HG02588 (cell line): ENCODE measurements at regions not wholly inside any gene's neighbourhood (a gene's known extent, or its start where the extent isn't known, plus 50 kb on each side); places are given as distances from the start of the nearest gene placed in this dataset.
"Not testable (repeated sequence)": the region's sequence is repeated elsewhere in the genome, so short reads cannot be mapped to it uniquely, and the experiment has no call there.

ENCODE experiments used
- ATAC-seq: cut with Tn5 transposase; IDR thresholded peaks from one replicate; pipeline ENCODE4 v1.9.1; 2021; ENCODE audit warnings: mild to moderate bottlenecking, moderate library complexity; ENCODE audit not compliant: unreplicated experiment

GRCh38 chr6:67882436-67883311 lies 752.4 kb upstream of the ADGRB3 start:
- ATAC-seq = no peak

DNA sequence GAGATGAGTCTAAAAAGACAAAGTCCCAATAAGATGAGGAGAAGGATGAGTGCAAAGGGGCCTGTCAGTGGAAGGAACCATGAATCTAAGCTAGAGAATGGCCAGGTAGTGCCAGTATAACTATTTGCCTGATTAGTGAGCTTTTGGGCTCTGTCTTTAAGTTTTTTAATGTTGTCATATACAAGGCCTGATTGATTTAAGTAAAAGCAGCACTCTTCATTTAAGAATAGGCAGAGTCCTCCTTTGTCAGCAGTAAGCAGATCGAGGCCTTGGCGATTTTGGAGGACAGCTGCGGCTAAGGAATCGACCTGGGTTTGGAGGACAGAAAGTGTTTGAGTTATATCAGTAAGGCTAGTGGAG lies 753.4 kb upstream of the ADGRB3 start:
- no peak for ATAC-seq

- no peak for ATAC-seq
These were observed 754.0 kb upstream of the ADGRB3 start for GRCh38 chr6:67880939-67881705.

DNA sequence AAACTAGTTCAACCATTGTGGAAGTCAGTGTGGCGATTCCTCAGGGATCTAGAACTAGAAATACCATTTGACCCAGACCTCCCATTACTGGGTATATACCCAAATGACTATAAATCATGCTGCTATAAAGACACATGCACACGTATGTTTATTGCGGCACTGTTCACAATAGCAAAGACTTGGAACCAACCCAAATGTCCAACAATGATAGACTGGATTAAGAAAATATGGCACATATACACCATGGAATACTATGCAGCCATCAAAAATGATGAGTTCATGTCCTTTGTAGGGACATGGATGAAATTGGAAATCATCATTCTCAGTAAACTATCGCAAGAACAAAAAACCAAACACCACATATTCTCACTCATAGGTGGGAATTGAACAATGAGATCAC lies 754.7 kb upstream of the ADGRB3 start:
- not testable (repeated sequence) for ATAC-seq

DNA sequence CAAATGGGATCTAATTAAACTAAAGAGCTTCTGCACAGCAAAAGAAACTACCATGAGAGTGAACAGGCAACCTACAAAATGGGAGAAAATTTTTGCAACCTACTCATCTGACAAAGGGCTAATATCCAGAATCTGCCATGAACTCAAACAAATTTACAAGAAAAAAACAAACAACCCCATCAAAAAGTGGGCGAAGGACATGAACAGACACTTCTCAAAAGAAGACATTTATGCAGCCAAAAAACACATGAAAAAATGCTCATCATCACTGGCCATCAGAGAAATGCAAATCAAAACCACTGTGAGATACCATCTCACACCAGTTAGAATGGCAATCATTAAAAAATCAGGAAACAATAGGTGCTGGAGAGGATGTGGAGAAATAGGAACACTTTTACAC lies 755.2 kb upstream of the ADGRB3 start:
- ATAC-seq = not testable (repeated sequence)

DNA sequence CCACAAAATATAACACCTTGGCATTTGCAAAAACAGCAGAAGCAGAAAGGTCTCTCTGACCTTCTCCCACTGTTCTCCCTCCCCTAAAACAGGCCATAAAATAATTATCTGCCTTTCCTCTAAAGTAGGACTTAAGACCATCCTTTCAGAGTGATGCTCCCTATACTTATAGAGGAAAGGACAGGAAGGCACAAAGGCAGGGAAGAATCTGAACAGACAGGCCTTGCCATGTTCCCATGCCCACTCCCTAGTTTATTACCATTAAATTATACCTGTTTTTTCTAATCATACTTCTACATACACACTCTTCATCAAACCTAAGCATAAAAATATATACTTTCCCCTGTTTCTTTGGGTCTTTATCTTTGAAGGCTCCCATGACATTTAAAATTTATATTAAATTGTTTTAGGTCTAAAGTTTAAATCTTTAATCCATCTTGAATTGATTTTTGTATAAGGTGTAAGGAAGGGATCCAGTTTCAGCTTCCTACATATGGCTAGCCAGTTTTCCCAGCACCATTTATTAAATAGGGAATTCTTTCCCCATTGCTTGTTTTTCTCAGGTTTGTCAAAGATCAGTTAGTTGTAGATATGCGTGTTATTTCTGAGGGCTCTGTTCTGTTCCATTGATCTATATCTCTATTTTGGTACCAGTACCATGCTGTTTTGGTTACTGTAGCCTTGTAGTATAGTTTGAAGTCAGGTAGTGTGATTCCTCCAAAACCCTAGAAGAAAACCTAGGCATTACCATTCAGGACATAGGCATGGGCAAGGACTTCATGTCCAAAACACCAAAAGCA lies 755.8 kb upstream of the ADGRB3 start:
- not testable (repeated sequence) for ATAC-seq

DNA sequence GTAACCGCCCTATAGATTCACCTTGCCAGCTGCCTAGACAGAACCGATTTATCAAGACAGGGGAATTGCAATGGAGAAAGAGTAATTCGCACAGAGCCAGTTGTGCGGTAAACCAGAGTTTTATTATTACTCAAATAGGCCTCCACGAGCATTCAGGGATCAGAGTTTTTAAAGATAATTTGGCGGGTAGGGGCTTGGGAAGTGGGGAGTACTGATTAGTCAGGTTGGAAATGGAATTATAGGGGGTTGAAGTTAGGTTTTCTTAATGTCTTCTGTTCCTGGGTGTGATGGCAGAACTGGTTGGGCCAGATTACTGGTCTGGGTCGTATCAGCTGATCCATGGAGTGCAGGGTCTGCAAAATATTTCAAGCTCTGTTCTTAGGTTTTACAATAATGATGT lies 756.9 kb upstream of the ADGRB3 start:
- not testable (repeated sequence) for ATAC-seq

DNA sequence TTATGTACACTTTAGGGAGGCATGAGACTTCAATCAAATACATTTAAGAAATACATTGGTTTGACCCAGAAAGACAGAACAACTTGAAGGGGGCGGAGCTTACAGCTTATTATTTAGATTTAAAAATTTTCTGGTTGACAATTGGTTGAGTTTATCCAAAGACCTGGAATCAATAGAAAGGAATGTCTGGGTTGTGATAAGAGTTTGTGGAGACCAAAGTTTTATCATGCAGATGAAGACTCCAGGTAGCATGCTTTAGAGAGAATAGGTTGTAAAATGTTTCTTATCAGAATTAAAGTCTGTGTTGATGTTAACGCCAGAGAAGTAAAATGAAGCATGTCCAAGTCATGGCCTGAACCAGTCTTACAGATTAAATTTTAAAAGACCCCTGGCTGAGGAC lies 757.8 kb upstream of the ADGRB3 start:
- ATAC-seq = no peak

DNA sequence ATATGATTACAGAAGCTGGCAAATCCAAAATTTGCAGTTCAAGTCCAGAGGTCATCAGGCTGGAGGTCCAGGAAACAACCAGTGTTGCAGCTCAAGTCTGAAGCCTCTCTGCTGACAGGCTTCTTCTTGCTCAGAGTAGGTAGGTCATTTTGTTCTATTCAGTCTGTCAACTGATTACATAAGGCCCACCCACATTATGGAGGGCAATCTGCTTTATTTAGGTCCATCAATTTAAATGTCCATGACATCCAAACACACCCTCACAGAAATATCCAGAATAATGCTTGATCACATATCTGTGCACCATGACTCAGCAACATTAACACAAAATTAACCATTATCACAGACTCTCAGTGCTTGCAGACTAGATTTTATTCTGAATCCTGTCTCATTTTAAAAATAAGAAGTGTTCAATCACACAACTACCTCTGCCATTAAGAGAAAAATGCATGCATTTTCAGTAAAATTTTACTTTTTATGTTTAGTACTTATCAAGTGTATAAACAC lies 759.2 kb upstream of the ADGRB3 start:
- no peak for ATAC-seq

- ATAC-seq = no peak
These were observed 764.8 kb upstream of the ADGRB3 start for GRCh38 chr6:67870321-67870720.

GRCh38 chr6:67863346-67863745 lies 771.7 kb upstream of the ADGRB3 start:
- no peak for ATAC-seq

- no peak for ATAC-seq
These were observed 781.0 kb upstream of the ADGRB3 start for GRCh38 chr6:67854098-67854497.

GRCh38 chr6:67839818-67840217 lies 795.3 kb upstream of the ADGRB3 start:
- ATAC-seq = no peak

GRCh38 chr6:67825201-67825895 lies 809.7 kb upstream of the ADGRB3 start:
- ATAC-seq = no peak

GRCh38 chr6:67818322-67818721 lies 816.8 kb upstream of the ADGRB3 start:
- ATAC-seq = no peak

- ATAC-seq = no peak
These were observed 819.5 kb upstream of the ADGRB3 start for GRCh38 chr6:67815623-67816022.

GRCh38 chr6:67814262-67814661 lies 820.8 kb upstream of the ADGRB3 start:
- no peak for ATAC-seq

- ATAC-seq = no peak
These were observed 822.4 kb upstream of the ADGRB3 start for GRCh38 chr6:67812693-67813092.

DNA sequence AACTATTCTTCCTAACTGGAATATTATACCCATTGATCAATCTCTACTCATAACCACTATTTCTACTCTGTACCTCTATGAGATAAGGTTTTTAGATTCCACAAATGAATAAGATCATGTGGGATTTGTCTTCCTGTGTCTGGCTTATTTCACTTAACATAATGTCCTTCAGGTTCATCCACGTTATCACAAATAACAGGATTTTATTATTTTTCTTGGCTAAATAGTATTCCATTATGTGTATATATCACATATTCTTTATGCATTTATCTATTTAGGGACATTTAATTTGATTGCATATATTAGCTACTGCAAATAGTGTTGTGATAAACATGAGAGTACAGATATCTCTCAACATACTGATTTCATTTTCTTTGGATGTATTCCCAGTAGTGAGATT lies 823.0 kb upstream of the ADGRB3 start:
- ATAC-seq = no peak

DNA sequence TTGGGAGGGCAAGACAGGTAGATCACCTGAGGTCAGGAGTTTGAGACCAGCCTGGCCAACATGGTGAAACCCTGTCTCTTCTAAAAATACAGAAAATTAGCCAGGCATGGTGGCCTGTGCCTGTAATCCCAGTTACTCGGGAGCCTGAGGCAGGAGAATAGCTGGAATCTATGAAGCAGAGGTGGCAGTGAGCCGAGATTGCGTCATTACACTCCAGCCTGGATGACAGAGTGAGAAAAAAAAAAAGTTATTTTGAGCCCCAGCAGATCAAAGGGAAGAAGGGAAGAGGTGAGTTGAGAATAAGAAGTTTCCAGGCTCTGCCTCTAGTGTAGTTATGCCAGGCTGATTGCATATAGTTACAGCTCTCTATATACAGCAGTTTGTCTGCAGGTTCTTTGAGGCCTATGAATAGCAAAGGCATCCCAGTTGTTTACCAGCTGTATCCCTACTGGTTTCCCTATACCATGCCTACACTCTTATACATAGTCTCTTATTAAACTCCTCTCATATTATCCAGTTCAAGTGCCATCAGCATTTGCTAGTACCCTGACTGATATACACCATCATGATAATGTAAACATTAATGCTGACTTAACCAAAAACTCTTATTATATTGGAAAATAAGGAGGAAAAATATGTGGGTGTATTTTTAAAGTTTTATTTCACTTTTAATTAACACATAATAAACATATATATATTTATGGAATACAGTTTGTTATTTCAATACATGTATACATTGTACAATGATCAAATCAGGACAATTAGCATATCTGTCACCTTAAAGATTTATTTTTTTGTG lies 823.6 kb upstream of the ADGRB3 start:
- ATAC-seq = no peak
